Calu3 (cell line): ENCODE measurements at regions not wholly inside any gene's neighbourhood (a gene's known extent, or its start where the extent isn't known, plus 50 kb on each side); places are given as distances from the start of the nearest gene placed in this dataset.
"Not testable (repeated sequence)": the region's sequence is repeated elsewhere in the genome, so short reads cannot be mapped to it uniquely, and the experiment has no call there.

Experiments used
- BruUV-seq: library from RNA; stranded (reverse); fragments of 400-500 nt; replicated peaks from 2 replicates; lab custom pipeline; 2021; lab: Mats Ljungman, UMichigan
- CTCF ChIA-PET: fragments of 300-600 bp; sonication (Branson Sonifier 250); formaldehyde crosslinking; loops from one replicate; lab custom pipeline; 2022; ENCODE audit warnings: antibody characterized with exemption; lab: Charles Lee
- DNase-seq: peaks from one replicate; pipeline ENCODE4 v3.0.0; 2022
- H3K27ac Mint-ChIP-seq: one replicate; pipeline ENCODE4 v1.8.0; 2022; ENCODE audit warnings: mixed read lengths; ENCODE audit not compliant: unreplicated experiment
- H3K27me3 Mint-ChIP-seq: one replicate; pipeline ENCODE4 v1.8.0; 2022; ENCODE audit warnings: mixed read lengths; ENCODE audit not compliant: unreplicated experiment
- H3K36me3 Mint-ChIP-seq: one replicate; pipeline ENCODE4 v1.8.0; 2022; ENCODE audit warnings: mild to moderate bottlenecking, moderate library complexity, mixed read lengths; ENCODE audit not compliant: insufficient read depth, unreplicated experiment
- H3K4me1 Mint-ChIP-seq: one replicate; pipeline ENCODE4 v1.8.0; 2022; ENCODE audit warnings: mild to moderate bottlenecking, low read depth, mixed read lengths; ENCODE audit not compliant: unreplicated experiment
- H3K4me3 Mint-ChIP-seq: one replicate; pipeline ENCODE4 v1.8.0; 2022; ENCODE audit warnings: mild to moderate bottlenecking, low read depth, moderate library complexity, mixed read lengths; ENCODE audit not compliant: unreplicated experiment
- H3K9me3 Mint-ChIP-seq: one replicate; pipeline ENCODE4 v1.8.0; 2022; ENCODE audit warnings: low read depth, mixed read lengths; ENCODE audit not compliant: unreplicated experiment
- CTCF ChIP-seq: fragments of 200-600 bp; IDR thresholded peaks from one replicate; pipeline ENCODE4 v1.8.0; 2022; ENCODE audit warnings: antibody characterized with exemption; ENCODE audit not compliant: unreplicated experiment
- intact Hi-C: fragments of 100-400 bp; cut with micrococcal nuclease; formaldehyde crosslinking; loops from one replicate; pipeline ENCODE4 v1.10.0; 2022; ENCODE audit not compliant: unreplicated experiment

GRCh38 chr17:53217311-53217710, 605.4 kb upstream of the KIF2B start:
- Mint-ChIP-seq H3K27me3 (no peaks in the 10 kb centered on the region), H3K9me3 (peaks cover 4% of the 10 kb centered on the region), H3K4me1 (no peaks in the 10 kb centered on the region), H3K36me3 (no peaks in the 10 kb centered on the region), H3K4me3 (no peak overlapping the region), H3K27ac (no peak overlapping the region)
- no peak for DNase-seq
- BruUV-seq = no TSS peak
- intact Hi-C loops = no loop called here
- TF ChIP-seq CTCF = no peak
- CTCF ChIA-PET = no interaction called here

GRCh38 chr17:53208935-53209334, 613.8 kb upstream of the KIF2B start:
- intact Hi-C loops, H3K27ac Mint-ChIP-seq, H3K36me3 Mint-ChIP-seq, H3K4me3 Mint-ChIP-seq, H3K4me1 Mint-ChIP-seq, BruUV-seq, H3K27me3 Mint-ChIP-seq, CTCF ChIA-PET, DNase-seq, H3K9me3 Mint-ChIP-seq: not testable (repeated sequence)

GRCh38 chr17:53193044-53193443, 629.7 kb upstream of the KIF2B start:
- no peak for TF ChIP-seq CTCF
- Mint-ChIP-seq H3K4me1 (no peaks in the 10 kb centered on the region), H3K36me3 (no peaks in the 10 kb centered on the region), H3K4me3 (no peak overlapping the region), H3K27me3 (no peaks in the 10 kb centered on the region), H3K27ac (no peak overlapping the region), H3K9me3 (no peaks in the 10 kb centered on the region)
- no TSS peak for BruUV-seq
- intact Hi-C loops = no loop called here
- CTCF ChIA-PET = no interaction called here
- DNase-seq = no peak

GRCh38 chr17:53191878-53192277, 630.8 kb upstream of the KIF2B start:
- CTCF ChIA-PET = no interaction called here
- H3K4me3 Mint-ChIP-seq = no peak overlapping the region
- no peak for DNase-seq
- no peaks in the 10 kb centered on the region for H3K36me3 Mint-ChIP-seq
- no peaks in the 10 kb centered on the region for H3K27me3 Mint-ChIP-seq
- no peak overlapping the region for H3K27ac Mint-ChIP-seq
- H3K4me1 Mint-ChIP-seq = no peaks in the 10 kb centered on the region
- no peak for TF ChIP-seq CTCF
- no TSS peak for BruUV-seq
- intact Hi-C loops = no loop called here
- no peaks in the 10 kb centered on the region for H3K9me3 Mint-ChIP-seq

- Mint-ChIP-seq H3K4me1 (no peaks in the 10 kb centered on the region), H3K36me3 (no peaks in the 10 kb centered on the region), H3K4me3 (no peak overlapping the region), H3K27me3 (no peaks in the 10 kb centered on the region), H3K9me3 (peaks cover 5% of the 10 kb centered on the region), H3K27ac (no peak overlapping the region)
- intact Hi-C loops = no loop called here
- BruUV-seq = no TSS peak
- DNase-seq = no peak
- no peak for TF ChIP-seq CTCF
- CTCF ChIA-PET = no interaction called here
These were observed 636.7 kb upstream of the KIF2B start for GRCh38 chr17:53186001-53186400.
